SK-N-SH (cell line): ENCODE measurements at regions not wholly inside any gene's neighbourhood (a gene's known extent, or its start where the extent isn't known, plus 50 kb on each side); places are given as distances from the start of the nearest gene placed in this dataset.

Experiments
- CTCF ChIA-PET: fragments of 300-600, 350-600 bp; formaldehyde crosslinking; extraction: SDS; loops from one replicate; lab custom pipeline; 2021; lab: Yijun Ruan, JAX
- POLR2A ChIA-PET: fragments of 350-600 bp; sonication (Branson Sonifier 250); formaldehyde crosslinking; extraction: SDS; loops from one replicate; lab custom pipeline; 2020; ENCODE audit warnings: antibody characterized with exemption, inconsistent platforms; lab: Yijun Ruan, JAX
- DNase-seq: peaks from one replicate; pipeline ENCODE4 v3.0.0; 2012
- H2AFZ ChIP-seq: fragments of 200-600 bp; sonication (generic); 2 replicates; pipeline ENCODE4 v1.8.1; 2016; ENCODE audit warnings: antibody characterized with exemption, mild to moderate bottlenecking, low read depth
- H3F3A ChIP-seq: fragments of 200-600 bp; sonication (generic); replicated peaks from 2 replicates; pipeline ENCODE3; 2016; ENCODE audit warnings: antibody characterized with exemption, mild to moderate bottlenecking; ENCODE audit not compliant: insufficient read depth
- H3K27ac ChIP-seq, 2 experiments: fragments of 200-500 bp in 1 of 2; fragments of 200-600 bp in 1 of 2; sonication (Bioruptor generic) in 1 of 2; sonication (generic), shearing (Covaris generic) in 1 of 2; 2 replicates each; pipeline versions ENCODE4 v1.5.1 to v1.6.1; 2014 to 2016; ENCODE audit warnings: low read depth in 2 of 2, inconsistent platforms in 1 of 2, low read length in 1 of 2, mild to moderate bottlenecking in 1 of 2, mixed read lengths in 1 of 2
- H3K27me3 ChIP-seq: fragments of 200-600 bp; sonication (generic), shearing (Covaris generic); 2 replicates; pipeline ENCODE4 v1.6.1; 2016; ENCODE audit warnings: mixed run types; ENCODE audit not compliant: insufficient read depth
- H3K36me3 ChIP-seq, 2 experiments: fragments of 200-500 bp in 1 of 2; fragments of 200-600 bp in 1 of 2; sonication (Bioruptor generic) in 1 of 2; sonication (generic) in 1 of 2; replicated peaks in 1 of 2; 2 replicates each; pipeline versions ENCODE3 to v1.5.1; 2014 to 2016; ENCODE audit warnings: low read length in 1 of 2, mild to moderate bottlenecking in 1 of 2; ENCODE audit not compliant: insufficient read depth in 2 of 2, control insufficient read depth in 1 of 2
- H3K4me1 ChIP-seq, 2 experiments: fragments of 200-500 bp in 1 of 2; fragments of 200-600 bp in 1 of 2; sonication (Bioruptor generic) in 1 of 2; sonication (generic), shearing (Covaris generic) in 1 of 2; 2 replicates each; pipeline versions ENCODE4 v1.5.1 to v1.6.1; 2014 to 2016; ENCODE audit warnings: low read depth in 1 of 2, low read length in 1 of 2, mixed run types in 1 of 2; ENCODE audit not compliant: insufficient read depth in 2 of 2, control insufficient read depth in 1 of 2
- H3K4me2 ChIP-seq: fragments of 200-600 bp; sonication (generic), shearing (Covaris generic); 2 replicates; pipeline ENCODE4 v1.6.1; 2017; ENCODE audit warnings: mixed run types
- H3K4me3 ChIP-seq, 2 experiments: fragments of 200-500 bp in 1 of 2; fragments of 200-600 bp in 1 of 2; sonication (Bioruptor generic) in 1 of 2; sonication (generic), shearing (Covaris generic) in 1 of 2; 2 replicates each; pipeline versions ENCODE4 v1.5.1 to v1.8.1; 2014 to 2016; ENCODE audit warnings: low read depth in 2 of 2, inconsistent platforms in 1 of 2, low read length in 1 of 2, mild to moderate bottlenecking in 1 of 2, mixed read lengths in 1 of 2, moderate library complexity in 1 of 2
- H3K79me2 ChIP-seq: fragments of 200-600 bp; sonication (generic); 2 replicates; pipeline ENCODE4 v1.8.1; 2017; ENCODE audit warnings: mild to moderate bottlenecking; ENCODE audit not compliant: insufficient read depth
- H3K9ac ChIP-seq: fragments of 200-600 bp; sonication (generic); 2 replicates; pipeline ENCODE4 v1.6.1; 2017; ENCODE audit warnings: mixed run types
- H3K9me2 ChIP-seq: fragments of 200-600 bp; sonication (generic); 2 replicates; pipeline ENCODE4 v1.6.1; 2017; ENCODE audit warnings: mixed run types
- H3K9me3 ChIP-seq: fragments of 200-600 bp; sonication (generic); 2 replicates; pipeline ENCODE4 v1.6.1; 2017; ENCODE audit warnings: mixed run types, mild to moderate bottlenecking, moderate library complexity
- H4K20me1 ChIP-seq: fragments of 200-600 bp; sonication (generic); 2 replicates; pipeline ENCODE4 v1.6.1; 2017; ENCODE audit warnings: mild to moderate bottlenecking, mixed run types; ENCODE audit not compliant: insufficient read depth
- CHD2 ChIP-seq: fragments of 150-350 bp; IDR thresholded peaks from 2 replicates; pipeline ENCODE4 v1.6.1; 2018; ENCODE audit warnings: low read length; ENCODE audit not compliant: partially characterized antibody
- CTCF ChIP-seq: fragments of 200-600 bp; sonication (generic); IDR thresholded peaks from 2 replicates; pipeline ENCODE4 v1.6.1; 2017; ENCODE audit warnings: antibody characterized with exemption, mild to moderate bottlenecking, moderate library complexity
- ELF1 ChIP-seq: IDR thresholded peaks from 2 replicates; pipeline ENCODE4 v1.4.0; 2012
- EZH2phosphoT487 ChIP-seq: fragments of 200-600 bp; sonication (generic); IDR thresholded peaks from 2 replicates; pipeline ENCODE4 v1.6.1; 2017; ENCODE audit warnings: low read depth, mixed run types, mild to moderate bottlenecking, antibody characterized with exemption, moderate library complexity, borderline replicate concordance
- FOSL2 ChIP-seq: IDR thresholded peaks from 2 replicates; pipeline ENCODE4 v1.4.0; 2012; ENCODE audit warnings: low read depth, mild to moderate bottlenecking, moderate library complexity, borderline replicate concordance
- GATA2 ChIP-seq: sonication (generic); formaldehyde crosslinking; IDR thresholded peaks from 2 replicates; pipeline ENCODE4 v1.5.0; 2020; ENCODE audit warnings: mild to moderate bottlenecking, missing genetic modification reagents
- IRF3 ChIP-seq: fragments of 150-350 bp; IDR thresholded peaks from 2 replicates; pipeline ENCODE4 v1.6.1; 2016; ENCODE audit warnings: mild to moderate bottlenecking, low read depth, low read length
- JUND ChIP-seq: IDR thresholded peaks from 2 replicates; pipeline ENCODE4 v1.4.0; 2012
- MAX ChIP-seq: IDR thresholded peaks from 2 replicates; pipeline ENCODE4 v1.4.0; 2012; ENCODE audit warnings: low read depth
- MEF2A ChIP-seq: IDR thresholded peaks from 2 replicates; pipeline ENCODE4 v1.4.0; 2012; ENCODE audit warnings: low read depth, borderline replicate concordance
- NFIC ChIP-seq: IDR thresholded peaks from 2 replicates; pipeline ENCODE4 v1.4.0; 2012; ENCODE audit warnings: borderline replicate concordance
- NRF1 ChIP-seq: IDR thresholded peaks from 2 replicates; pipeline ENCODE4 v1.6.1; 2012; ENCODE audit warnings: low read depth, mild to moderate bottlenecking, low read length
- RCOR1 ChIP-seq: fragments of 150-350 bp; IDR thresholded peaks from 2 replicates; pipeline ENCODE4 v1.6.1; 2017; ENCODE audit warnings: antibody characterized with exemption, low read length
- SMC3 ChIP-seq: IDR thresholded peaks from 2 replicates; pipeline ENCODE4 v1.6.1; 2012; ENCODE audit warnings: low read depth, low read length, improper control_type of control experiment
- TAF1 ChIP-seq: IDR thresholded peaks from 2 replicates; pipeline ENCODE4 v1.6.1; 2012; ENCODE audit warnings: low read depth, mild to moderate bottlenecking, low read length, moderate library complexity, borderline replicate concordance
- TCF12 ChIP-seq: IDR thresholded peaks from 2 replicates; pipeline ENCODE4 v1.4.0; 2012
- TEAD4 ChIP-seq: IDR thresholded peaks from 2 replicates; pipeline ENCODE4 v1.4.0; 2012; ENCODE audit warnings: mild to moderate bottlenecking, borderline replicate concordance; ENCODE audit not compliant: insufficient read depth
- USF1 ChIP-seq: IDR thresholded peaks from 2 replicates; pipeline ENCODE4 v1.4.0; 2012; ENCODE audit warnings: low read depth, borderline replicate concordance
- YY1 ChIP-seq: IDR thresholded peaks from 2 replicates; pipeline ENCODE4 v1.4.0; 2012; ENCODE audit warnings: low read depth, mild to moderate bottlenecking
- WGBS: methylation state at CpG from one replicate; pipeline ENCODE4 v1.1.6; 2017; ENCODE audit warnings: low lambda C conversion rate; 5-methylcytosine and 5-hydroxymethylcytosine counted together

- no peak for TF ChIP-seq IRF3
- TF ChIP-seq GATA2 (CRISPR knock-in tag): peak; percentile 33; the same call in 1 of the 2 replicates
- TF ChIP-seq FOSL2: peak; percentile 90
- no peak for TF ChIP-seq CTCF
- TF ChIP-seq NFIC: peak; percentile 76
- peak; percentile 81; the same call in 1 of the 2 replicates for TF ChIP-seq TEAD4
These were observed 111.4 kb upstream of the JCAD start (continued) for GRCh38 chr10:30170814-30171213.

- Histone ChIP-seq H3K4me3 (no peak overlapping the region), H3K9ac (no peak overlapping the region), H3K27ac (peak overlapping the region; percentile 7 to 73; a peak in 2 of 4 replicates), H3K9me3 (no peaks in the 10 kb centered on the region), H3K79me2 (no peaks in the 10 kb centered on the region), H2AFZ (0 out of 2 replicates have a peak overlapping the region, but pooled peaks have one; percentile 27), H3F3A (peaks cover 22% of the 10 kb centered on the region), H4K20me1 (no peaks in the 10 kb centered on the region), H3K4me1 (peaks cover 2 to 10% of the 10 kb centered on the region in 2 experiments; a peak in 3 of 4 replicates), H3K36me3 (no peaks in the 10 kb centered on the region), H3K27me3 (no peaks in the 10 kb centered on the region), H3K9me2 (no peaks in the 10 kb centered on the region), H3K4me2 (peak overlapping the region; percentile 48; the same call in 1 of the 2 replicates)
- 87% methylated on average over 3 of the region's 3 CpGs for WGBS
- no peak for DNase-seq
- TF ChIP-seq TEAD4: no peak
- no peak for TF ChIP-seq JUND
- TF ChIP-seq NFIC: no peak
- no peak for TF ChIP-seq SMC3
- TF ChIP-seq NRF1: no peak
- TF ChIP-seq ELF1: no peak
- TF ChIP-seq TCF12: no peak
- TF ChIP-seq YY1: no peak
- TF ChIP-seq USF1: no peak
- no peak for TF ChIP-seq EZH2phosphoT487
- TF ChIP-seq IRF3: no peak
- TF ChIP-seq FOSL2: no peak
- no peak for TF ChIP-seq CHD2
- no peak for TF ChIP-seq TAF1
- no peak for TF ChIP-seq MAX
- no peak for TF ChIP-seq RCOR1
- TF ChIP-seq MEF2A: no peak
- ChIA-PET CTCF (interaction anchor here (1.9 kb wide), 1 partner anchor 168 kb away, joined by 4 read pairs; no protein-coding TSS in a partner anchor), POLR2A (no interaction called here)
These were observed 110.8 kb upstream of the JCAD start for GRCh38 chr10:30170146-30170545.
